G401 (cell line): ENCODE measurements at regions not wholly inside any gene's neighbourhood (a gene's known extent, or its start where the extent isn't known, plus 50 kb on each side); places are given as distances from the start of the nearest gene placed in this dataset.

Experiments
- DNase-seq: peaks from one replicate; pipeline ENCODE4 v3.0.0-alpha.2; 2015; ENCODE audit warnings: low spot score
- in situ Hi-C: cut with HindIII; loops from 2 replicates; pipeline ENCODE4 v1.10.0; 2016; ENCODE audit warnings: low sequenced_read_pairs, mixed read lengths

- no peak for DNase-seq
- in situ Hi-C loops, result no loop called here
These were observed 102.5 kb upstream of the PITX1 start for GRCh38 chr5:135136546-135136945.

- no peak for DNase-seq
- in situ Hi-C loops, result no loop called here
These were observed 101.7 kb upstream of the PITX1 start for GRCh38 chr5:135135530-135136226.

- in situ Hi-C loops, result no loop called here
- no peak for DNase-seq
These were observed 100.8 kb upstream of the PITX1 start for GRCh38 chr5:135134691-135135381.

- in situ Hi-C loops, result no loop called here
- no peak for DNase-seq
These were observed 99.9 kb upstream of the PITX1 start for GRCh38 chr5:135133698-135134515.

GRCh38 chr5:135133181-135133580 is 99.2 kb upstream of the PITX1 start:
- DNase-seq, result no peak
- in situ Hi-C loops, result no loop called here

GRCh38 chr5:135131801-135132680 is 98.0 kb upstream of the PITX1 start:
- in situ Hi-C loops, result no loop called here
- no peak for DNase-seq

GRCh38 chr5:135130261-135131215 is 96.5 kb upstream of the PITX1 start:
- no peak for DNase-seq
- in situ Hi-C loops, result no loop called here

GRCh38 chr5:135129307-135129706 is 95.3 kb upstream of the PITX1 start:
- DNase-seq, result no peak
- in situ Hi-C loops, result no loop called here

GRCh38 chr5:135128361-135128760 is 94.3 kb upstream of the PITX1 start:
- no peak for DNase-seq
- in situ Hi-C loops, result no loop called here

- in situ Hi-C loops, result no loop called here
- no peak for DNase-seq
These were observed 93.6 kb upstream of the PITX1 start for GRCh38 chr5:135127439-135128240.

- in situ Hi-C loops, result no loop called here
These were observed 92.8 kb upstream of the PITX1 start for GRCh38 chr5:135126688-135127438.

GRCh38 chr5:135124724-135125123 is 90.7 kb upstream of the PITX1 start:
- in situ Hi-C loops, result no loop called here
- DNase-seq, result no peak

More at GRCh38 chr5:135126688-135127438, 92.8 kb upstream of the PITX1 start:
- no peak for DNase-seq

- in situ Hi-C loops, result no loop called here
- DNase-seq, result no peak
These were observed 90.1 kb upstream of the PITX1 start for GRCh38 chr5:135124128-135124527.

GRCh38 chr5:135122797-135123196 is 88.8 kb upstream of the PITX1 start:
- in situ Hi-C loops, result no loop called here
- DNase-seq, result no peak

- no peak for DNase-seq
- in situ Hi-C loops, result no loop called here
These were observed 86.9 kb upstream of the PITX1 start for GRCh38 chr5:135120951-135121350.

GRCh38 chr5:135119481-135119880 is 85.5 kb upstream of the PITX1 start:
- no peak for DNase-seq
- in situ Hi-C loops, result no loop called here

GRCh38 chr5:135117590-135117989 is 83.6 kb upstream of the PITX1 start:
- in situ Hi-C loops, result no loop called here
- DNase-seq, result no peak
